HL-60 (cell line): ENCODE measurements at regions not wholly inside any gene's neighbourhood (a gene's known extent, or its start where the extent isn't known, plus 50 kb on each side); places are given as distances from the start of the nearest gene placed in this dataset.

ENCODE experiments used
- DNase-seq, 2 experiments: peaks; one replicate each; pipeline ENCODE4 v3.0.0-alpha.2; 2010 to 2020; ENCODE audit warnings: low read depth in 1 of 2, low spot score in 1 of 2
- H3K27ac ChIP-seq: fragments of 250-450 bp; sonication (Bioruptor Pico); replicated peaks from 2 replicates; pipeline ENCODE4 v1.5.1; 2020; ENCODE audit warnings: mild to moderate bottlenecking, moderate library complexity
- H3K27me3 ChIP-seq: fragments of 250-450 bp; sonication (Bioruptor Pico); 2 replicates; pipeline ENCODE4 v1.5.1; 2021; ENCODE audit warnings: mild to moderate bottlenecking, moderate library complexity; ENCODE audit not compliant: insufficient read depth, poor library complexity, severe bottlenecking
- H3K4me3 ChIP-seq: replicated peaks from 2 replicates; pipeline ENCODE4 v1.5.1; 2011; ENCODE audit warnings: mild to moderate bottlenecking, control low read depth, low read length; ENCODE audit not compliant: insufficient read depth
- CTCF ChIP-seq: IDR thresholded peaks from one replicate; pipeline ENCODE4 v1.5.1; 2011; ENCODE audit warnings: low read length, control low read depth, inconsistent platforms; ENCODE audit not compliant: insufficient read depth
- GABPA ChIP-seq: IDR thresholded peaks from 2 replicates; pipeline ENCODE4 v1.6.1; 2012; ENCODE audit warnings: low read depth
- POLR2AphosphoS5 ChIP-seq: IDR thresholded peaks from 2 replicates; pipeline ENCODE4 v1.6.1; 2012; ENCODE audit warnings: low read depth
- REST ChIP-seq: IDR thresholded peaks from 2 replicates; pipeline ENCODE4 v1.6.1; 2012; ENCODE audit warnings: low read depth; ENCODE audit not compliant: insufficient replicate concordance
- SPI1 ChIP-seq: IDR thresholded peaks from 2 replicates; pipeline ENCODE4 v1.6.1; 2012; ENCODE audit warnings: low read depth, mild to moderate bottlenecking, borderline replicate concordance

- H3K4me3 ChIP-seq = no peak overlapping the region
- H3K27ac ChIP-seq = no peak overlapping the region
- no peaks in the 10 kb centered on the region for H3K27me3 ChIP-seq
- no peak for DNase-seq
- TF ChIP-seq CTCF = no peak
- TF ChIP-seq REST = no peak
- TF ChIP-seq GABPA = no peak
- TF ChIP-seq POLR2AphosphoS5 = no peak
These were observed 89.9 kb upstream of the STMND1 start for GRCh38 chr6:17011985-17012384.

GRCh38 chr6:17007749-17008148 is 94.1 kb upstream of the STMND1 start:
- Histone ChIP-seq H3K27me3 (no peaks in the 10 kb centered on the region), H3K27ac (no peak overlapping the region), H3K4me3 (no peak overlapping the region)
- DNase-seq = no peak
- no peak for TF ChIP-seq GABPA
- TF ChIP-seq POLR2AphosphoS5 = no peak
- TF ChIP-seq REST = no peak
- no peak for TF ChIP-seq SPI1
- TF ChIP-seq CTCF = no peak

- DNase-seq = no peak
- TF ChIP-seq GABPA = no peak
- TF ChIP-seq SPI1 = no peak
- TF ChIP-seq REST = no peak
- no peak for TF ChIP-seq POLR2AphosphoS5
- no peak for TF ChIP-seq CTCF
- Histone ChIP-seq H3K27me3 (no peaks in the 10 kb centered on the region), H3K27ac (no peak overlapping the region), H3K4me3 (no peak overlapping the region)
These were observed 95.3 kb upstream of the STMND1 start for GRCh38 chr6:17006543-17006942.
